HG03378 (cell line): ENCODE measurements at regions not wholly inside any gene's neighbourhood (a gene's known extent, or its start where the extent isn't known, plus 50 kb on each side); places are given as distances from the start of the nearest gene placed in this dataset.
"Not testable (repeated sequence)": the region's sequence is repeated elsewhere in the genome, so short reads cannot be mapped to it uniquely, and the experiment has no call there.

Experiments
- ATAC-seq: cut with Tn5 transposase; IDR thresholded peaks from one replicate; pipeline ENCODE4 v1.9.1; 2021; ENCODE audit warnings: mild to moderate bottlenecking, moderate library complexity; ENCODE audit not compliant: unreplicated experiment

GRCh38 chr2:117614823-117615534, 199.5 kb upstream of the DDX18 start:
- no peak for ATAC-seq

GRCh38 chr2:117618607-117619006, 195.9 kb upstream of the DDX18 start:
- ATAC-seq = no peak

GRCh38 chr2:117621326-117621725, 193.2 kb upstream of the DDX18 start:
- ATAC-seq = no peak

GRCh38 chr2:117623175-117623574, 191.3 kb upstream of the DDX18 start:
- not testable (repeated sequence) for ATAC-seq

- no peak for ATAC-seq
Observed at GRCh38 chr2:117631152-117631945, 183.1 kb upstream of the DDX18 start.

GRCh38 chr2:117635481-117635880, 179.0 kb upstream of the DDX18 start:
- no peak for ATAC-seq

GRCh38 chr2:117639401-117639800, 175.1 kb upstream of the DDX18 start:
- no peak for ATAC-seq

DNA sequence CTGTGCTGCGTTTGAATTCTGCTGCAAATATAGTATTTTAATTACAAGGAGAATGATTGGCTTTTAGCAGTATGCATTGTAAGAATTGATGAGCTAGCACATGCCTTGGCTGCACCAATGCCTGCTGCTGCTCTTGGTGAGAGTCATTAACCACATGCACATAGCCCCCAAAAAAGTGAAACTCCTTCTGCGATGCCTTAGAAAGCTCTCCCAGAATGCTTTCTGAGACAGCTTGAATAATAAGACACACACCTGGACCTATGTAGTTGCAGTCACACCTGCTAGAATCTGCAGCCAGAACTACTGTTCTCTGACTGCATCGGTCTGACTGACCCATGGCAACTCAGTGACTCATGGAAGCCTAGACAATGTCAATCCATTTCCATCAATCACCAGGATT, 170.1 kb upstream of the DDX18 start:
- no peak for ATAC-seq

- ATAC-seq = no peak
Observed at GRCh38 chr2:117645458-117645857, 169.0 kb upstream of the DDX18 start.

DNA sequence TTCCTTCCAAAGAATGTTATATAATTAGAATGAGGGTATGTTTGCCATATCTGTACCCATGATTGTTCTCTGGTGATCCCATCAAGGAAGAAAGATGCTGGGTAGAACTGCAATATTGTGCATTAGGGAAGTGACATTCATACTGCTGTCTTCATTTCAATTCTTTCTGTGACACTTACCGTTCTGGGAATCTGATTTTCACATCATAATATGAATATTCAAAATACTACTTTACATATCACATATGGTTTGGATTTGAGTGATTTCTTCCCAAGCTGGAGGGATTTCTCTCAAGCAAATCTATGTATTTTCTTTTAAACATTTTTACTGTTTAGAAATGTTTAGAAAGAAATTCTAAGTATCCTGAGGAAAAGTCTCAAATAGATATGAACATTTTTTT, 168.4 kb upstream of the DDX18 start:
- no peak for ATAC-seq

DNA sequence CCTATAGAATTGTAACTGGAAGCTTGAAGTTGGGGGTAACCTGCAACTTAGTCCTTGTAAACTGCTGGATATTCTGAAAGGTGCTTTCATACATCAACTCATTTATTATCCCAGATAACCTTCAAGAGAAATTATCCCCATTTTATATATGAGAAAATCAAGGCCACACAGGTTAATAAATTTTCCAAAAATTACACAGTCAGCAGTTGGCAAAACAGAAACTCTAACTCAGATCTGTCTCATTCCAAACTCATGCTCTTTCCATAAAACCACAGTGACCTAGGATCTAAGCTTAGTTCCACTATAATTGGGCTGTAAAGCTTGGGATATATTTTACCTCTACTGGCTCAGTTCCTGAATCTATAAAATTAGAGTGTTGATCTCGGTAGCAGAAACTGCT, 167.6 kb upstream of the DDX18 start:
- no peak for ATAC-seq

- ATAC-seq = no peak
Observed at GRCh38 chr2:117656546-117656945, 157.9 kb upstream of the DDX18 start.

DNA sequence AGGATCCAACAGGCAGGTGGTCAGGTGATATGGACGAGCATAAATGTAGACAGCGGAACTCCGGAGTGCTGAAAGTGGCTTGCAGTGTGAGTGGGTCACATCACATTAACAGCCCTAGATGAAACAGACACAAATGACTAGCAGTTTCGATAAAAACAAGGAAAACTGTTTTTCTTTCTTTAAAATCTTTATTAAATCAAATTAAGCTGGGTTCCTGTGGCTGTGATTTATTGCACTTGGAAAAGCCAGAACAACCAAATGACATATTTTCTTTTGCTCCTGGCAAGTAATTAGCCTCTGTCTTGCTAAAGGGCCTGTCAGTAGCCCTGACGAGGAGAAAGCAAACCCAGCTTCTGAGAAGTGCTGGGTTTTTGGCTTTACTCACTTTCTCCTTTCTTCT, 152.9 kb upstream of the DDX18 start:
- ATAC-seq = no peak

DNA sequence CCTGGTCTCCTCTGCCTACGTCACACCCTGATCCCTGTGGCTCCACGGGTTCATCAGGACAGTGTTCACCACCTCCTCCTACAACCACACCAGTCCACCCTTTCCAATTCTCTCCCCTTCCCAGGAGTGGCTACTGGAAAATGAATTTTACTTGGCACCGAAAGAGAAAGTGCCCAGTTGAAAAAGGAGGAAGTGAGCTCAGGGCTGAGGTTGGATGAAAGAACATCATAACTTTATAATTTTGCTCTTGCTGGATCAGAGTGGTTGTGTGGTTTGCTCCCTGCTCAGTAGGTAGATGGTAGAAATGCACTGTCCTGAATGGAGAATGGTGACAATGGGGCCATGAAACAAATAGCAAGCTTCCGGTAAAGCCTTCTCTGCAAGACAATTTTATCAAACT, 140.3 kb upstream of the DDX18 start:
- no peak for ATAC-seq

- ATAC-seq = no peak
Observed at GRCh38 chr2:117679952-117680351, 134.5 kb upstream of the DDX18 start.

- no peak for ATAC-seq
Observed at GRCh38 chr2:117684919-117685318, 129.6 kb upstream of the DDX18 start.

- peak; percentile 97 for ATAC-seq
Observed at GRCh38 chr2:117686699-117687098, 127.8 kb upstream of the DDX18 start.

DNA sequence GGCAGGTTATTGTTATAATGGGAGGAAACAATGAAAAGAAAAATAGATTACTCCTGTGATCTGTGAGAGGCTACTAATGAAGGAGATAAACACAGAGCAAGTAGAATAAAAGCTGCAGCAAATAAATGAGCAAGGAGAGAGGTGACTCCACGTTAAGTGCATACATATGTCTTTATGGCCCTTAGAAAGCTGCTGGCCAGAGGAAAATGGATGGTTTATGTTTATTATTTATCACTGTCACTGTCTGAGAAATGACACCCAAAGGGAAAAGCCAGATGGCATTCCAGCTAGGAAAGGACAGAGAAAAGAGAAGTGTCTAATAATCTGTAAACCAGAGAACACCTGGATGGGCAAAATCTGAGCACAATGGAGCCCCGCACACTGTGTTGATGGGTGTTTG, 122.9 kb upstream of the DDX18 start:
- ATAC-seq = no peak

- no peak for ATAC-seq
Observed at GRCh38 chr2:117692001-117692763, 122.3 kb upstream of the DDX18 start.

DNA sequence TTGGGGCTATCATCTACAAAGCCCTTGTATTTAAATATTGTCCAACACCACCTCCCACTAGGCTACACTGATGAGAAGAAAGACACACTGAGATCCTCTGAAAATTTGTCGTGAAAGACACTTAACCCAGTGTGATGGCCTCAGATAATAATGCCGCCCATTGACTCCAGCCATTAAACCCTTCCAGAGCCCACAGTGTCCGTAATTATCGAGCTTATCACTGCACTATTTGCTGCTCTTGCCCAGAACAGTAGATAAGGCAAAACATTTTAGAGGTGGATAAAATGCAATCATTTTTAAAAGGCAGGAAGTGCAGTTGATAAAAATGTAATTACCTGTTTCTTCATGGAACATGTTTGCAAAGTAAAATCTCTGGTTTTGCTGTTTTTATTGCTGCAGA, 121.3 kb upstream of the DDX18 start:
- ATAC-seq = no peak

- ATAC-seq = no peak
Observed at GRCh38 chr2:117693651-117694050, 120.8 kb upstream of the DDX18 start.

DNA sequence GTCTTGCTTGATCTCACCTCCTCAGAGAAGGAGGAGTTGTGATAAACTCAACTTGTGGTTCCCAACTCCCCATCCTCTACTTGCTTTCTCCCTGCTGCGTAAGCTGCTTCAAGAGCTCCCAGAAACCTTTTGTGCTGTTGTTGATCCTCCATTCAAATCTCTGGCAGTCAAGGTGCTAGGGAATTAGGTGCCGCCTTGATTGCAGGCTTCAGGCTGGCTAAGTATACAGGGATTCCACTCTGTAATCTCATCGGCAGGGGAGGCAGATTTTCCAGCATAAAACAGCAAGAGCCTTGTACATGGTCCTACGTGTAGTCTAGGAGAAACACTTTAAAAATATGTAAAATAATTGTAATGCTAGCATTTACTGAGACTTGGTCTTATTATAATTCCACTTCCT, 116.2 kb upstream of the DDX18 start:
- ATAC-seq = no peak
